Activated CD8-positive, alpha-beta memory T cell treated with anti-CD3 and anti-CD28 coated beads, Interleukin-2, amount 50 U/mL, for 4 hours (primary cell): ENCODE measurements at regions not wholly inside any gene's neighbourhood (a gene's known extent, or its start where the extent isn't known, plus 50 kb on each side); places are given as distances from the start of the nearest gene placed in this dataset.
"Not testable (repeated sequence)": the region's sequence is repeated elsewhere in the genome, so short reads cannot be mapped to it uniquely, and the experiment has no call there.

Source experiments
- DNase-seq: peaks from one replicate; pipeline ENCODE4 v3.0.0-alpha.2; 2020

DNA sequence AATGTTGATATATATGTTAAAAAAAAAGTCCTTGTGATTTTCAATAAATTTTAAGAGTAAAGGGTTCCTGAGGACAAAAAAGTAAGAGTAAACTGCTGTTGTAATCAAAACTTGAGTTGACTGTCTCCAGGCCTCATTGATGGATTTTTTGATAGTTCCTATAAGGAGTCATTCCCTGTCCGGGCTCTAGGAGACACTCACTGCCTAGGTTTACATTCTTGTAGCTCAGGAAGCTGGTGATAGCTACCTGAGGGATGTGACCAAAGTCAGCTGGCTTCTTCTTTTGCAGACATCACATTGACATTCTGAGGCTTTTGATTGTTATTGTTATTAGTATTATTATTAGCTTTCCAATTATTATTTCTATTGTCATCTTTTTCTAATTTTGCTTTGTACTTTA lies 116.5 kb upstream of the FBXL7 start:
- DNase-seq: no peak

DNA sequence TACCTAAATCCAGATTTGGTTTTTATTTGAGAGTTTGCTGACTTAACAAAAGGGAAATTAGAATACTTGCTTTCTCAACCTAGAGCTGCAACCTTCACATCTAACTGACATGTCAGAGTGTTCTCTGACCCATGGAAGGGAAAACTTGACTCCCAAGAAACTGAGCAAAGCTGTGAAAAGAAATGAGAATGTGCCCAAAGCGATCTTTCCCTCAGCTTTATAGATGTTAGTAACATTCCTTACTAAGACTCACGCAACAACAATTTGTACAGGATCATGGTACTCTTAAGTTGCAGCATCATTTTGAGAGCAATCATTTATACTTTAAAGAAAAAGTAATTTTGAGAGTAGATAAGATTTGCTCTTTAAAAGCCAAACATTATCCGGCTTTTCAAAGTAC lies 117.0 kb upstream of the FBXL7 start:
- no peak for DNase-seq

DNA sequence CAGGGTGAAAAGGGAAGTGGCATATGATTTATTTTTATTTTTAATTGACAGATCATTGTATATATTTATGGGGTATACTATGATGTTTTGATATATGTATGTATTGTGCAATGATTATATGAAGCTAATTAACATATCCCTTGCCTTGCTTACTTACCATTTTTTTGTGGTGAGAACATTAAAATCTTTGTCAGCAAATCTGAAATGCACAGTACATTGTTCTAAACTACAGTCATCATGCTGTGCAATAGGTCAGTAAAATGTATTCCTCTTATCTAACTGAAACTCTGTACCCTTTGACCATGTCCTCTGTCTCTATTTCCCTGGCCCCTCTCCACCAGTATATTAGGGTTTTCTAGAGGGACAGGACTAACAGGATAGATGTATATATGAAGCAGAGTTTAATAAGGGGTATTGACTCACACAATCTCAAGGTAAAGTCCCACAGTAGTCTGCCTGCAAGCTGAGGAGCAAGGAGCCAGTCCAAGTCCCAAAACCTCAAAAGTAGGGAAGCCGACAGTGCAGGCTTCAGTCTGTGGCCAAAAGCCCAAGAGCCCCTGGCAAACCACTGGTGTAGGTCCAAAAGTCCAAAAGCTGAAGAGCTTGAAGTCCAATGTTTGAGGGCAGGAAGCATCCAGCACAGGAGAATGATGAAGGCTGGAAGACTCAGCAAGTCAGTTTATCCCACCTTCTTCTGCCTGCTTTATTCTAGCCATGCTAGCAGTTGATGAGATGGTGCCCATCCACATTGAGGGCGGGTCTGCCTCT lies 122.2 kb upstream of the FBXL7 start:
- DNase-seq: no peak

DNA sequence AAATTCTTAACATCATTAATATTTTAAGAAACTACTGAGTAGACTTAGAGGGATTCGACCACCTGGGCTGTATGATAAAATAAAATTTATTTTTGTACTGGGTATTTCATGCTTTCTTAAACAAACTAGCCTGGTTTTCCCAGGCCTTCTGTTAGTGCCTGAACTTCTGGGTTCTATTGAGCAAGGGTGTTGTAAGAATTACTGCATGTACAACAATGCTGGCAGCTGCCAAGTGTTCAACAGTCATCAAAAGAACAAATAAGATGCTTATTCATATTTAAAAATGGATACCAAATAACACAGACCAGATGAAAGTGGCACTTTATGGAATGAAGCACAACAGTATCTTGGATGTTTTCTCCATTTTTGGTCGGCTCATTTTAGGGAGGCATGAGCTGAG lies 123.2 kb upstream of the FBXL7 start:
- DNase-seq: no peak

DNA sequence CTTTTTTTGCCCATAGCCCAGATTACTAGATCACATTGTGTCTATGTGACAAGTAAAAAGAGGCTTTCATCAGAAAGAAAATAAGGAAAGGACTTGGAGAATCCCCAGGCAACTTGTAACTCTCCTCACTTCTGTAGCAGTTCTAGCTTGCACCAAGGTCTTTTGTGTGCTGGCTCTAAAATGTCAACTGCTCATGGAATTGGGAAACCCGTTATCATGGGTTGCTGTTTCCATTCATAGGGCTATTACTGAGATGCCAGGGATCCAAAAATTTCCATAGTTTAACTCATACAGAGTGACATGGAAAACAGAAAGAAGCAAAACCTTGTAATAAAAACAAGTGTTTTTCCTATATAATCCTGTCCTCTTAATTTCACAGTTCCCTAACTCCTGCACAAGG lies 123.9 kb upstream of the FBXL7 start:
- DNase-seq: no peak

DNA sequence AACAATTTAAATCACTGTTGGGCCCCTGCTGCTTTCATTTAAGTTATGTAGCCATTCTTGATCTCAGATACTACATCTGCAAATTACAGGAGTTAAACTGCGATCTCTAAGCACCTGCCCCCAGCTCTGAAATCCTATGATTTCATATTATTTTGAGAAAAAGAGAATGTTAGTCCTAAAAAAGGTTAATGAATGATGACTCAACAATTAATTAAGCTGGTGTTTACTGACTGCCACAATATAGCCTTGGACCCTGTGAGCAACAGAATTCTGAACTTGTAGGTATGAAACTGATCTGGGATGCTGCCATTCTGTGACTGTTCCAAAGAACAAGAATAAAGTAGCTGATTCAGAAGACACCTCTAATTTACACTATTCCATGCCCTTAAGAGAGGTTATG lies 124.4 kb upstream of the FBXL7 start:
- no peak for DNase-seq

DNA sequence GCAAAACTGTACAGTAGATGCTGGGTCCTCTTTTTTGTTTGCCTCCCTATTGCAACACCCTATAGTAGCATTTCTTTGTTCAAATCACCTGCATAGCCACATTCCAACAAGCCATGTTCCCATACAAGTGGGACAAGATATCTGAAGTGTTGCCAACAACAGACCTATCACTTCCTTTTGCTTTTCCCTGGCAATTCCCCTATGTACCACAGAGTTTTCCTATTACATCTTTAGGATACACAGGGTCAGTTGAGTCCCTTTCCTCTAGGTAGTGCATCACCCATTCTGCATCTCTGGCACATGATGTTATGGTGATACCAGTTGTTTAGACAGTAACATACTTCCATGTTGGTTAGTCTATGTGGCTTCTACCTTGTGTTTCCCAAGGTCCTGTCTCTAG lies 125.1 kb upstream of the FBXL7 start:
- DNase-seq: no peak

DNA sequence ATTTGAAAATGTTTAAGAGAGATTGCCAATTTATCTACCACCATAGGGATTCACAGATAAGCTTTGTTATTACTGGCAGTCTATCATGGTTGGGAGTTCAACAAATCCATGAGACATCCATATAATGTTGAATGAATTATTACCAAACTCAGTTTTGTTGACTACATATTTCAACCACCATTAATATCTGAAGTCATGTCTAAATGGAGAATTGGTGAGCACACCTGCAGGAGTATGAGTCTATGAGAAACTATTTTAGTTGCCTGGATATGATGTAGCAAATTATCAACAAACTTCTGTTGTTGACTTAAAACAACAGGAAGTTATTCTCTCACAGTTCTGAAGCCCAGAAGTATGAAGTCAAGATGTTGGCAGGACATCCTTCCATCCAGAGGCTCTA lies 126.8 kb upstream of the FBXL7 start:
- DNase-seq: no peak

DNA sequence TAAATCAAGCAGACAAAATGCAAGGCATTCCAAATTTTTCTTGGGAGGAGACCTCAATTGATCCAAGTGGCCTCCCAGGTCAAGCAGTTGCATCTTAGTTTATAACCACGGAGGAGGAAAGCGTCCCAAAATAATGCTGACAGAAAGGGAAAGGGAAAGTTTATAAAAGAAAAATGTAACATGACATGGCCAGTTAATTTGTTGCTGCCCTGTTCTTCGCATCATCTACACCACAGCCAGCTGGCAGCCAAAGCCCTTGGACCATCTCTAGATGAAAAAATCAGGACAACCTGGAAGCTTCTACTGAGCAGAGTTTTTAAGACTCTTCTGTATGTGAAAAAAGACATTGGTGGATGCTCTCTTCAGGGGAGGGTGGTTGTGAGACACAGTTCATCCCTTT lies 128.8 kb upstream of the FBXL7 start:
- no peak for DNase-seq

DNA sequence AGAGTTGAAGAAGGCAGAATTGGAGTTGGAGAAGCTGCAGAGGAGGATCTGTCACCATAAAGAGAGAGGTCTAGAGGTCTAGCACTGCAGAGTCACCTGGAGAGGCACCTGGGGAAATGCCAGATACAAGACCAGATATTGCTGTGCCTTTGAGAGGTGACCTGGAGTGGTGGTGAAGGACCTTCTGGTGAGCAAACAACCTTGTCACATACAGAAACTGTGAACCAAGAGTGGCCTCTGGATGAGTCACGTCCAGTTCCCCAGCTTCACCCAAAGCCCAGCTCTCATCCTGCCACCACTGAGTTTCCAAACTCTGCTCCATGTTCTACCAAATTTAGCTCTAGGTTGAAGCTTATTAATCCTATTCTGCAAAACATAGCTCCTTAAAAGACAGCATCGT lies 131.1 kb upstream of the FBXL7 start:
- DNase-seq: no peak

DNA sequence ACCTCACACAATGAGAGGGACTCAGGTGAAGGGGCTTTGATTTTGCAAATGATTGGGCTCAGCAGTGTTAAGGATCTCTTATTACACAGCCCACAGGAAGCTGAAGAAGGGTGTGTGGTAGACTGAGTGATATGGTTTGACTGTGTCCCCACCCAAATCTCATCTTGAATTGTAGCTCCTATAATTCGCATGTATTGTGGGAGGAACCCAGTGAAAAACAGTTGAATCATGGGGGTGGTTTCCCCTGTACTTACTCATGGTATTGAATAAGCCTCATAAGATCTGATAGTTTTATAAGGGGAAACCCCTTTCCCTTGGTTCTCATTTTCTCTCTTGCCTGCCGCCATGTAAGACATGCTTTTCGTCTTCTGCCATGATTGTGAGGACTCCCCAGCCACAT lies 132.5 kb upstream of the FBXL7 start:
- DNase-seq: no peak

DNA sequence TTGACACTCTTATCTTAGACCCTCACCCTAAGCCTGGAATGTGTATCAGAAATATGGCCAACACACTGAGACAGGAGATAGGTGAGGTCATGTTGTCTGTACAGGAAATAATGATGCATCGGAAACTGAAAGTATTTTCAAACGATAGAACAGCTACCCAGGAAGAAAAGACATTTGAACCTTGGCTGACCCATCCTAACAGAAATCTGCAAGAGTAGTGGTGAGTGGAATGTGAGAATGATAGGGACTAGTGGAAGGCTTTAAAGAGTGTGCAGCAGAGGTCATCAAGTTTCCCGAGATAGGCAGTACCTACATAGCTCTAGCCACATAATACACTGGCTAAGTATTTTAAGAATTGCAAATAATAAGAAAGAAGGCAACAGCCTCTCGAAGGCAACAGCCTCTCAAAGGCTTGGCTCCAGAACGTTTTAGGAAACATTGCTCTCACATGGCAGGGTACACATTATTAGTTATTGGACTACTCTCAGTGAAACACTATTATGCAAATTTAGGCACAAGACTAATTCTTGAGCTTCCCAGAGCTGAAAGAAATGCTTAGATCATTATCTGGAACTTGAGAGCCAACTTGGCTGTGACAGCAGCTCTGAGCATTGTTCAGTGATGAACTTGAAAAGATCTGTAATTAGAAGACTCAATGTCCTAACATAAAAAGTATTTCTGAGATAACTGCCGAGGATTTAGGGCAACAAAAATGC lies 133.1 kb upstream of the FBXL7 start:
- no peak for DNase-seq

DNA sequence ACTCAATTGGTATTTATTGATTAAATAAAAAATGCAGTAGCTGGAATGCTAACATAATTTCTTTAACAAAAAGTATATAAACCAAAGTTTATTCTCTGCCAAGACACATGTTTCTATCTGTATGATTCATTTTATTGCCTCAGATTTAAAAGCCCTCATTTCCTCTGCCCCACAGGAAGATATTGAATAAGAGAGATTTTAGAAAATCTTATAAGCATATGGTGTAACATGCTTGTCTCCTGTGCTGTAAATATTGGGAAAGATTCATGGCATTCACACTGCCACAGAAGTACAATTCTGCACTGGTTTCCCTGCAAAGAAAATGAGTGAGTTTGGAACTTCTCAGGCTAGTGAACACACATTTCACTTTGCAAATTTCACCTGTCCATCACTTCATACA lies 134.9 kb upstream of the FBXL7 start:
- DNase-seq: no peak

DNA sequence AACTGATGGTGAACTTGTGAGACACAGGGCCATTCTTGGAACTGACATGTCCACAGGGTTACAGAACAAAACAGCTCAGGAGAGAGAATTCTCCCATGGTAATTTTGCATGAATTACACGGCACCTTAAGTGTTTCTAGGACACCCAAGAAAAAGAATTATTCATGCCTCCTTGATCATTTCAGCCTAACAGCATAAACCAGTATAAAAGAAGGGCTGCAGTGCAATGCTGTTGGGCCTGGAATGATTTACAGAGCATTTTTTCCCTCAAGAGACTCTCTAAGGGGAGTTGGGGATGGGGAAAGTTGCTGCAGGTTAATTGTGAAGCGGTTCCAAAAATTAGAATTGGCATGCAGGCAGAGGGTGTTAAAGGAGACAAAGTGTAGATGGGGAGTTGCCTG lies 136.4 kb upstream of the FBXL7 start:
- DNase-seq: no peak

DNA sequence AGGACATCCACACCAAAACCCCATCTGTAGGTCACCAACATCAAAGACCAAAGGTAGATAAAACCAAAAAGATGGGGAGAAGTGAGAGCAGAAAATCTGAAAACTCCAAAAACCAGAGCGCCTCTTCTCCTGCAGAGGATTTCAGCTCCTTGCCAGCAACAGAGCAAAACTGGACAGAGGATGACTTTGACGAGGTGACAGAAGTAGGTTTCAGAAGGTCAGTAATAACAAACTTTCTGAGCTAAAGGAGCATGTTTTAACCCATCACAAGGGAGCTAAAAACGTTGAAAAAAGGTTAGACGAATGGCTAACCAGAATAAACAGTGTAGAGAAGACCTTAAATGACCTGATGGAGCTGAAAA lies 142.9 kb upstream of the FBXL7 start:
- not testable (repeated sequence) for DNase-seq

DNA sequence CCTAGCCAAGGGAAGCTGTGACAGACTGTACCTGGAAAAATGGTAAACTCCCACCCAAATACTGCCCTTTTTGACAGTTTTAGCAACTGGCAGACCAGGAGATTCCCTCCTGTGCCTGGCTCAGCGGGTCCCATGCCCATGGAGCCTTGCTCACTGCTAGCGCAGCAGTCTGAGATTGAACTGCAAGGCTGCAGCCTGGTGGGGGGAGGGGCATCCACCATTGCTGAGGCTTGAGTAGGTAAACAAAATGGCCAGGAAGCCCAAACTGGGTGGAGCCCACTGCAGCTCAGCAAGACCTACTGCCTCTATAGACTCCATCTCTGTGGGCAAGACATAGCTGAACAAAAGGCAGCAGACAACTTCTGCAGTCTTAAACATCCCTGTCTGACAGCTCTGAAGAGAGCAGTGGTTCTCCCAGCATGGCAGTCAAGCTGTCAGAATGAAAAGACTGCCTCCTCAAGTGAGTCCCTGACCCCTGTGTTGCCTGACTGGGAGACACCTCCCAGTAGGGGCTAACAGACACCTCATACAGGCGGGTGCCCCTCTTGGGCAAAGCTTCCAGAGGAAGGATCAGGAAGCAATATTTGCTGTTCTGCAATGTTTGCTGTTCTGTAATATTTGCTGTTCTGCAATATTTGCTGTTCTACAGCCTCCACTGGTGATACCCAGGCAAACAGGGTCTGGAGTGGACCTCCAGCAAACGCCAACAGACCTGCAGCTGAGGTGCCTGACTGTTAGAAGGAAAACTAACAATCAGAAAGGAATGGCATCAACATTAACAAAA lies 143.5 kb upstream of the FBXL7 start:
- not testable (repeated sequence) for DNase-seq

DNA sequence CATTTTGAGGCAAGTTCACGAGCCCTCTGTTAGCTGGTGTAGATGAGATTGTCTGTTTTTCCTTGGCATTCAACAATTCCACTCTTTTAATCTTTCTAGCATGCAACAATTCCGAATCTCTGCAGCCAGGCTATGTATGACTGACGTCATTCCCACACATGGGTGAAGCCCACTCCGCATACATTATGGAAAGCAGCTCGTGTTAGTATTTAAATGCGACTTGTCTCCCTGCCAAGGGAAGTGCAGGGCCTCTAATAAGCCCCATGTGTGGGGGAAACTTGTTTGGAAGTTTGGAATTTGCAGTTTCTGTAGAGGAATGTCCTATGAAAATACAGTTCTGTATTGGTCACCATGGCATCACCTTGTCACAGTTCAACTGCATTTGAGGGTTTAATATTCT lies 146.0 kb upstream of the FBXL7 start:
- no peak for DNase-seq

DNA sequence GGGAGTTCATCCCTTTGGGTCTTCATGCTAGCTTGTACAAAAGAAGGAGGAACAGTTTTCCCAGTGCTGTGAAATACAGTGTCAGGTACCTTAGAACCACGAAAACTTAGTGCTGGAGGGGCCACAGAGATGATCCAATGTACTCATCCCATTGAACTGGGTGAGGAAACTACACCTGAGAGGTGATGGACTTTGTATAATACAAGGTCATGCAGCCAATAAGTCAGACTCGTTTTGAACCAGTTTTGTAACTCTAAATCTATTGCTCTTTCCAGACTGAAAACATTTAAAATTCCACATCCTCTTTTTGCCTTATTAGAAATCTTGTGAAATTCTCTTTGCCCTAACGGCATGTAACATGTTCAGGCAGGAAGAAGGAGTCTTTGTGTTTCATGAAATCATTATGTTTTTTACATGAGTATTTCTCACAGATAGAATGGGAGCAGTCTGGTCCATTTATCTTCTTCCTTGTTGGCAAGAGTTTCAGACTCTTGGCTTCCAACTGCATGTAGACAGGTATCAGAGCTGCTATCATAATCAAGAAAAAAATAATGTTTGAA lies 146.8 kb upstream of the FBXL7 start:
- no peak for DNase-seq

DNA sequence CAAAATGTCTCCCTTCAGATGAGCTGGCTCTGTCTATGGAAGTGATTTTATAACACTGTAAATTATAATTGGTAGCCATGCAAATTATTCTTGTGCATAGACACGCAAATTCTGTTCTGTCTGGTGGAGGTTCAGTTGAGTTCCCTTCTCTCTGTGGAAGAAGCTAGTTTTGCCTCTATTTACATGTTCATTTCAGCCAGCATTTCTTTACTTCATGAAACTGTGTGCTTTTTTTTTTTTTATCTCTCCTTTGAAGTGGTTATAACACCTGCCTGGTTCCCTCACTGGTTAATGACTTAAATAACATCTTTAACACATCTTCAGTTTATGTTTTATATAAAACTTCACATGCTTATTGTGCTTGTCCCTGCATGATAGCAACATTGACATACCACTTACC lies 149.4 kb upstream of the FBXL7 start:
- no peak for DNase-seq

DNA sequence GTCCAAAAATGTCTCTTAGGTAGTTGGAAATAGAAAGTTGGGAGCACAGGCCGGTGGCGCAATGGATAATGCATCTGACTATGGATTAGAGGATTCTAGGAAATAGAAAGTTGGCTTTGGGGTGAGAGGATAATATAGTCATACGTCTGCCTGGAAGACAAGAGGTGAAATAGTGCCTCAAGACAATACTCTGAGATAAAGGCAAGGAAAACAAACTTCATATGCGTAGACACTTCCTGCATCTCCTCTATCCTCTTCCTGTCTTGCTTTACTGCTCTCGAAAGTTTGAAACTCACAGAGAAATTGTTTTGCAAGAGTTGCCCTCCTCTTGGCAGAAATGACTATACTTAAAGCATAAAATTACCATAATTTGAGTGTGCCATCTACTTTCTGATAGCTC lies 153.2 kb upstream of the FBXL7 start:
- DNase-seq: no peak

DNA sequence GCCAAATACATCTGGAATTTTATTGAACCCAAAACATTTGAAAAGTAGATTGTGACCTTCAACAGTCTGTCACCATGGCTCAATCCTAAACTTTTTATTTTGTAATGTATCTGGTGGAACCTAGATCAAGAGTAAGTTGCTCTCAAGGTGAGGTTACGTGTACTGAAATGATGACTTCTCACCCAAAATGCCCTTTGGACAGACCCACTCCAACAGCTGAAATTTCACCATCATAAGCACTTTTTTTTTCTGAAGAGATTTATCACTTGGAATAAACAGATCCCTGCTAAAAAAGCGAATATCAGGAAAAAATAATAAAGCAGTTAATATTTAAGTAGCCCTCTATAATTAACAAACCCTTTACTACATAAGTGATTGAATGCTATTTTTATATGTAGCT lies 155.0 kb upstream of the FBXL7 start:
- DNase-seq: no peak

DNA sequence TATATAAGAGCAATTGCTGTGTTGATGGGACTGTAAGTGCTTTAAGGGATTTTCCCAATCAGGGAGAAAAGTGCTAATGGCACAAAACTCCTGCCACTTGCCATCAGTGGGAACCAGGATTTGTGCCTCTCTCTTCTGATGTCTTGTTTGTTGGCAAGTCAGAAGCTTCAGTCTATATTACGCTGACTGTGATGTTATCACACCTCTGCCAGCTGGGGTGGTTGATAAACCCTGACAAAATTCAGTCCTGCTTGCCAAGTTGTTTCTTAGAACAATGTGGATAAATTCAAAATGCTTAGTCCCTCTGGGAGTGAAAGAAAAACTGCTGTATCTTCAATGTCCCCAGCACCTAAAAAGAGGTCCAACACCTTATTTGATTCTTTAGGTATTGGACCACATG lies 161.4 kb upstream of the FBXL7 start:
- DNase-seq: no peak

DNA sequence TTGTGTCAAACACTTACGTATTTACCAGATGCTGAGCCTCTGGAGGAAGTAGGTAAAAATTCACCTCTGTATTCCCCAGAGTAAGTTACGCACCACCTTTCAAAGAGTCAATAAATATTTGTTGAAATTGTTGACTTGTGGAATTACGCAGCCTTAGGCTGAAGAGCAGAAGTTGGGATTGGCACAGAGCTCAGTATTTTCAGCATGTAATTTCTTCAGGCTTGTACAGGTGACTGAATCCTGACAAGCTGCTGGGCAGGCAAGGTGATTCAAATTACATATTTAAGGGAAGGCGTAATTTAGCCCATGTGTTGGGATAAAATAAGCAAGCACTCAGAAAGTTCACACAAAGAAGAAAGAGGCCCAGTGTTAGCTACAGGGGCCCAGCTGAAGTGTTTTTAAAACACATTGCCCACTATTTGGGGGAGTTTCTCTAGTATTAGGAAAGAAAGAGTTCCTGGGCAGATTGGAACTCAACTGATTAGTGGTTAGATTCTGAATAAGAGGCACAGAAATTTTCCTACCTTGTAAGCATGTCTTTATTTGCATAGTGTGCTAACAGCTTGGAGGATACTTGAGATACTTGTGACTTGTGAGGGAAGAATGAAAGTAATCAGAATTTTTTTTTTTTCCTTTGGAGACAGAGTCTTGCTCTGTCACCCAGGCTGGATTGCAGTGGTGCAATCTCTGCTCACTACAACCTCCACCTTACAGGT lies 165.3 kb upstream of the FBXL7 start:
- no peak for DNase-seq
